Neural crest cell (in vitro differentiated cells): ENCODE measurements at regions not wholly inside any gene's neighbourhood (a gene's known extent, or its start where the extent isn't known, plus 50 kb on each side); places are given as distances from the start of the nearest gene placed in this dataset.
A peak's percentile ranks its signal among the peaks of the same experiment; 100 is the strongest.

ENCODE experiments used
- DNase-seq: peaks from one replicate; pipeline ENCODE4 v3.0.0; 2021; ENCODE audit warnings: low read depth, mixed read lengths, low spot score
- H3K27ac Mint-ChIP-seq: one replicate; pipeline ENCODE4 v1.8.0; 2021; ENCODE audit warnings: mild to moderate bottlenecking, mixed read lengths; ENCODE audit not compliant: unreplicated experiment
- H3K27me3 Mint-ChIP-seq: 2 replicates; pipeline ENCODE4 v1.8.0; 2021; ENCODE audit warnings: low read depth, mild to moderate bottlenecking, mixed read lengths
- H3K36me3 Mint-ChIP-seq: 2 replicates; pipeline ENCODE4 v1.8.0; 2021; ENCODE audit warnings: low read depth, mild to moderate bottlenecking, mixed read lengths
- H3K4me1 Mint-ChIP-seq: 2 replicates; pipeline ENCODE4 v1.8.0; 2021; ENCODE audit warnings: mixed read lengths
- H3K4me3 Mint-ChIP-seq: one replicate; pipeline ENCODE4 v1.8.0; 2021; ENCODE audit warnings: mild to moderate bottlenecking, mixed read lengths
- H3K9me3 Mint-ChIP-seq: 2 replicates; pipeline ENCODE4 v1.8.0; 2021; ENCODE audit warnings: mixed read lengths
- CTCF ChIP-seq: fragments of 200-600 bp; sonication (generic); conservative IDR thresholded peaks from 2 replicates; pipeline ENCODE4 v1.5.0; 2021; ENCODE audit warnings: antibody characterized with exemption, mild to moderate bottlenecking

GRCh38 chr12:125455556-125455955, 390.3 kb downstream of the AACS start:
- H3K27me3 Mint-ChIP-seq: peaks cover 18% of the 10 kb centered on the region
- no peak for DNase-seq
- H3K9me3 Mint-ChIP-seq: peaks cover 3% of the 10 kb centered on the region
- H3K27ac Mint-ChIP-seq: no peak overlapping the region
- peak; percentile 48 for TF ChIP-seq CTCF
- peaks cover 17% of the 10 kb centered on the region for H3K4me1 Mint-ChIP-seq
- H3K36me3 Mint-ChIP-seq: peaks cover 3% of the 10 kb centered on the region
- H3K4me3 Mint-ChIP-seq: no peak overlapping the region

GRCh38 chr12:125458552-125459268, 393.5 kb downstream of the AACS start:
- H3K4me3 Mint-ChIP-seq: no peak overlapping the region
- DNase-seq: no peak
- no peak for TF ChIP-seq CTCF
- peaks cover 19% of the 10 kb centered on the region for H3K4me1 Mint-ChIP-seq
- no peaks in the 10 kb centered on the region for H3K9me3 Mint-ChIP-seq
- H3K36me3 Mint-ChIP-seq: peaks cover 3% of the 10 kb centered on the region
- peaks cover 16% of the 10 kb centered on the region for H3K27me3 Mint-ChIP-seq
- no peak overlapping the region for H3K27ac Mint-ChIP-seq

GRCh38 chr12:125461831-125462230, 396.6 kb downstream of the AACS start:
- TF ChIP-seq CTCF: no peak
- no peak overlapping the region for H3K4me3 Mint-ChIP-seq
- no peaks in the 10 kb centered on the region for H3K9me3 Mint-ChIP-seq
- no peak overlapping the region for H3K27ac Mint-ChIP-seq
- peaks cover 4% of the 10 kb centered on the region for H3K4me1 Mint-ChIP-seq
- H3K36me3 Mint-ChIP-seq: peaks cover 3% of the 10 kb centered on the region
- H3K27me3 Mint-ChIP-seq: peaks cover 4% of the 10 kb centered on the region
- DNase-seq: no peak

- peaks cover 3% of the 10 kb centered on the region for H3K36me3 Mint-ChIP-seq
- DNase-seq: no peak
- no peak overlapping the region for H3K4me3 Mint-ChIP-seq
- H3K9me3 Mint-ChIP-seq: no peaks in the 10 kb centered on the region
- no peak for TF ChIP-seq CTCF
- peaks cover 9% of the 10 kb centered on the region for H3K27me3 Mint-ChIP-seq
- H3K27ac Mint-ChIP-seq: no peak overlapping the region
- peaks cover 4% of the 10 kb centered on the region for H3K4me1 Mint-ChIP-seq
Measured at GRCh38 chr12:125463386-125463785, 398.2 kb downstream of the AACS start.

GRCh38 chr12:125467363-125467762, 402.1 kb downstream of the AACS start:
- Mint-ChIP-seq H3K9me3 (no peaks in the 10 kb centered on the region), H3K27me3 (peaks cover 9% of the 10 kb centered on the region), H3K4me1 (peaks cover 4% of the 10 kb centered on the region), H3K27ac (no peak overlapping the region), H3K4me3 (no peak overlapping the region), H3K36me3 (no peaks in the 10 kb centered on the region)
- TF ChIP-seq CTCF: no peak
- no peak for DNase-seq
